ENCODE measurements at regions not wholly inside any gene's neighbourhood (a gene's known extent, or its start where the extent isn't known, plus 50 kb on each side); places are given as distances from the start of the nearest gene placed in this dataset.

DNA sequence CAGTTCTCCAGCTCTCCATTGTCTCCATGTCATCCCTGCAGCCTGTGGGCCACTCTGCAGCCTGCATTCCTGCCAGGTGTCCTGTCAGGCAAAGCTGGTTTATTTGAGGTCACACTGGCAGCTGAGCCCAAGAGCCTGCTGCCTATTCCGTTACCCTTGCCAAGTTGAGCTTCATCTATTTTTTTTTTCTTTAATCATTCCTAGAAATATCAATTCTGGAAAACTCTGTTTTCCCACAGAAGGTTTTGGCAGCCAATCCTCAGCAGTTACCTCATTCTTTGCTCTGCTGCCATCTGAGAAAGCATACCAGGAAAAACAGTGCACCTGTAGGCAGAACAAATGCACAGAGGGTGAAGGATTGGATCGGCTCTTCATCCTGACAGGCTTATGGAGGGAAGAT, 411.0 kb upstream of the ACVR2A start:
- no peak overlapping the region for H3K4me2 ChIP-seq (ENCODE audit: insufficient read depth, insufficient read length, low read length)
- no peaks in the 10 kb centered on the region; the same call in 1 of the 2 replicates for H3K27me3 ChIP-seq (ENCODE audit: insufficient read depth, low read length)
- no peak overlapping the region for H2AFZ ChIP-seq (ENCODE audit: low read length)
- H3K23me2 ChIP-seq (ENCODE audit: insufficient read length, low read depth, low read length, poor library complexity, severe bottlenecking): no peaks in the 10 kb centered on the region
- H3K79me1 ChIP-seq (ENCODE audit: insufficient read depth, low read depth, low read length, poor library complexity, severe bottlenecking): no peaks in the 10 kb centered on the region
- no peak overlapping the region for H2AK5ac ChIP-seq (ENCODE audit: insufficient read length, low read length)
- H3K27me3 Mint-ChIP-seq (ENCODE audit: low read depth): no peaks in the 10 kb centered on the region
- no peaks in the 10 kb centered on the region for H3K4me1 ChIP-seq (ENCODE audit: insufficient read depth, low read length)
- H4K5ac ChIP-seq (ENCODE audit: insufficient read length, low read depth, low read length): no peak overlapping the region
- no peak for DNase-seq
- no peaks in the 10 kb centered on the region for H3K9me3 Mint-ChIP-seq
- H3K56ac ChIP-seq (ENCODE audit: insufficient read length, low read depth, low read length): no peak overlapping the region
- H2BK15ac ChIP-seq (ENCODE audit: low read depth, low read length): no peak overlapping the region
- H2BK12ac ChIP-seq (ENCODE audit: insufficient read length, low read depth, low read length): no peak overlapping the region
- H3K4ac ChIP-seq (ENCODE audit: low read depth, low read length): no peak overlapping the region
- H2BK5ac ChIP-seq (ENCODE audit: insufficient read length, low read length): no peak overlapping the region
- no peak overlapping the region for H3K18ac ChIP-seq (ENCODE audit: insufficient read length, low read depth, low read length)
- H3K4me1 Mint-ChIP-seq: peaks cover 8 to 9% of the 10 kb centered on the region in 2 experiments; a peak in 3 of 4 replicates
- no peak overlapping the region; the same call in 1 of the 2 replicates for H3K14ac ChIP-seq (ENCODE audit: insufficient read depth, low read length)
- no peaks in the 10 kb centered on the region; a peak in 1 of 7 replicates for H3K36me3 Mint-ChIP-seq (ENCODE audit: insufficient read depth in 1 of 3, low read depth in 3 of 3)
- H4K20me1 ChIP-seq (ENCODE audit: control insufficient read depth, insufficient read depth, insufficient read length): no peaks in the 10 kb centered on the region
- no peak overlapping the region for H2BK120ac ChIP-seq (ENCODE audit: low read depth, low read length, poor library complexity, severe bottlenecking)
- H3K4me3 Mint-ChIP-seq: no peak overlapping the region
- no peaks in the 10 kb centered on the region for H3K9me3 ChIP-seq (ENCODE audit: control insufficient read depth, low read depth, low read length)
- TF ChIP-seq, protein P1, sequence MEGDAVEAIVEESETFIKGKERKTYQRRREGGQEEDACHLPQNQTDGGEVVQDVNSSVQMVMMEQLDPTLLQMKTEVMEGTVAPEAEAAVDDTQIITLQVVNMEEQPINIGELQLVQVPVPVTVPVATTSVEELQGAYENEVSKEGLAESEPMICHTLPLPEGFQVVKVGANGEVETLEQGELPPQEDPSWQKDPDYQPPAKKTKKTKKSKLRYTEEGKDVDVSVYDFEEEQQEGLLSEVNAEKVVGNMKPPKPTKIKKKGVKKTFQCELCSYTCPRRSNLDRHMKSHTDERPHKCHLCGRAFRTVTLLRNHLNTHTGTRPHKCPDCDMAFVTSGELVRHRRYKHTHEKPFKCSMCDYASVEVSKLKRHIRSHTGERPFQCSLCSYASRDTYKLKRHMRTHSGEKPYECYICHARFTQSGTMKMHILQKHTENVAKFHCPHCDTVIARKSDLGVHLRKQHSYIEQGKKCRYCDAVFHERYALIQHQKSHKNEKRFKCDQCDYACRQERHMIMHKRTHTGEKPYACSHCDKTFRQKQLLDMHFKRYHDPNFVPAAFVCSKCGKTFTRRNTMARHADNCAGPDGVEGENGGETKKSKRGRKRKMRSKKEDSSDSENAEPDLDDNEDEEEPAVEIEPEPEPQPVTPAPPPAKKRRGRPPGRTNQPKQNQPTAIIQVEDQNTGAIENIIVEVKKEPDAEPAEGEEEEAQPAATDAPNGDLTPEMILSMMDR (conservative IDR thresholded peaks at IDR 0.05): no peak
- H3K27ac ChIP-seq (ENCODE audit: insufficient read length, low read depth, low read length): no peak overlapping the region
- H3K9ac ChIP-seq (ENCODE audit: extremely low read depth, insufficient read length, low read length): no peak overlapping the region
- H4K8ac ChIP-seq (replicated peaks; ENCODE audit: insufficient read length, low read depth, low read length): no peak overlapping the region
- H4K91ac ChIP-seq (ENCODE audit: insufficient read length, low read depth, low read length): no peak overlapping the region
- H3K27ac Mint-ChIP-seq: no peak overlapping the region
- no peak overlapping the region for H3K23ac ChIP-seq (ENCODE audit: insufficient read length, low read depth, low read length)
- H3K79me2 ChIP-seq (ENCODE audit: insufficient read depth, low read length): no peaks in the 10 kb centered on the region
- WGBS (ENCODE audit: extremely low coverage, insufficient read length, low lambda C conversion rate): no CpG with 5 or more reads among the region's 2 CpGs
- no peak overlapping the region for H2BK20ac ChIP-seq (ENCODE audit: low read depth, low read length, poor library complexity, severe bottlenecking)
- no peak overlapping the region for H3T11ph ChIP-seq (ENCODE audit: low read length)
